ENCODE measurements at regions not wholly inside any gene's neighbourhood (a gene's known extent, or its start where the extent isn't known, plus 50 kb on each side); places are given as distances from the start of the nearest gene placed in this dataset.

- Histone ChIP-seq H3K9ac (ENCODE audit: low read length) (no peak overlapping the region), H3K27me3 (ENCODE audit: insufficient read depth, low read depth, low read length) (peaks cover 23% of the 10 kb centered on the region), H3K9me3 (ENCODE audit: low read length) (no peaks in the 10 kb centered on the region), H4K20me1 (ENCODE audit: insufficient read depth) (no peaks in the 10 kb centered on the region), H3K27ac (ENCODE audit: low read length) (no peak overlapping the region), H3K36me3 (ENCODE audit: insufficient read depth, low read length) (no peaks in the 10 kb centered on the region), H3F3A (ENCODE audit: insufficient read depth, low read length, poor library complexity, severe bottlenecking) (no peaks in the 10 kb centered on the region), H2AFZ (ENCODE audit: low read depth, low read length) (no peak overlapping the region), H3K9me2 (ENCODE audit: insufficient read depth, low read length) (no peaks in the 10 kb centered on the region), H3K4me2 (ENCODE audit: low read length) (no peak overlapping the region), H3K4me3 (ENCODE audit: low read length) (no peak overlapping the region), H3K79me2 (replicated peaks; ENCODE audit: insufficient read depth, low read length) (no peaks in the 10 kb centered on the region)
- TF ChIP-seq REST (IDR thresholded peaks at IDR 0.05; ENCODE audit: borderline replicate concordance) (no peak), RAD21 (conservative IDR thresholded peaks at IDR 0.05) (no peak), POLR2AphosphoS5 (IDR thresholded peaks at IDR 0.05) (no peak), SMC3 (conservative IDR thresholded peaks at IDR 0.05; ENCODE audit: poor library complexity) (no peak)
Measured at GRCh38 chr10:128546651-128547165, 420.5 kb upstream of the MKI67 start.

- H3K4me3 ChIP-seq (ENCODE audit: low read length) = no peak overlapping the region
- no peaks in the 10 kb centered on the region for H3K9me2 ChIP-seq (ENCODE audit: insufficient read depth, low read length)
Measured at GRCh38 chr10:128549101-128549608, 422.9 kb upstream of the MKI67 start.

More at GRCh38 chr10:128549101-128549608, 422.9 kb upstream of the MKI67 start:
- Histone ChIP-seq H3K27ac (ENCODE audit: low read length) (no peak overlapping the region), H3K79me2 (replicated peaks; ENCODE audit: insufficient read depth, low read length) (no peaks in the 10 kb centered on the region), H3K4me2 (ENCODE audit: low read length) (no peak overlapping the region), H3K9ac (ENCODE audit: low read length) (no peak overlapping the region), H3K36me3 (ENCODE audit: insufficient read depth, low read length) (no peaks in the 10 kb centered on the region), H2AFZ (ENCODE audit: low read depth, low read length) (no peak overlapping the region), H3K27me3 (ENCODE audit: insufficient read depth, low read depth, low read length) (peaks cover 3% of the 10 kb centered on the region), H4K20me1 (ENCODE audit: insufficient read depth) (no peaks in the 10 kb centered on the region), H3F3A (ENCODE audit: insufficient read depth, low read length, poor library complexity, severe bottlenecking) (no peaks in the 10 kb centered on the region), H3K9me3 (ENCODE audit: low read length) (no peaks in the 10 kb centered on the region)
- TF ChIP-seq REST (IDR thresholded peaks at IDR 0.05; ENCODE audit: borderline replicate concordance) (no peak), SMC3 (conservative IDR thresholded peaks at IDR 0.05; ENCODE audit: poor library complexity) (no peak), CTCF (IDR thresholded peaks at IDR 0.05; ENCODE audit: poor library complexity, severe bottlenecking) (no peak), POLR2AphosphoS5 (IDR thresholded peaks at IDR 0.05) (no peak), RAD21 (conservative IDR thresholded peaks at IDR 0.05) (no peak)
